ENCODE measurements at regions not wholly inside any gene's neighbourhood (a gene's known extent, or its start where the extent isn't known, plus 50 kb on each side); places are given as distances from the start of the nearest gene placed in this dataset.

DNA sequence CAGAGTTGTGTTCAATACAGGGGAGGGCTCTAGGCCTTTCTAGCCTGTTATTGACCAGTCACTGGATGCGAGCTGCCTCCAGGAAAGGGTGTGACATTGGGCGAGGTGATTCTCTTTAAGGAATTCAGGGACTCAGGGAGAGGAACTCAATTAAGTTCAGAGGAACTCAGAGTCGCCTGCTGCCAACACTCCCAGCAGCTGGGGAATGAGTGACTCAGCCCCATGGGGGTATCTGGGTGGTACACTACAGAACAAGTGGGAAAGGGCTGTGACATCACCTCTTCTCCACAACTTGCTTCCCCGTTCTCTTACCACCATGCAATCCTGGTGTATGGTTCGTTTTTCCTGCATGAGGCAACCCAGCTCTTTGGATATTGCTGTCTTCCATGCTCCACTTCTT lies 50.4 kb upstream of the CYRIA start:
- DNase-seq: no peak
